ENCODE measurements at regions not wholly inside any gene's neighbourhood (a gene's known extent, or its start where the extent isn't known, plus 50 kb on each side); places are given as distances from the start of the nearest gene placed in this dataset.

DNA sequence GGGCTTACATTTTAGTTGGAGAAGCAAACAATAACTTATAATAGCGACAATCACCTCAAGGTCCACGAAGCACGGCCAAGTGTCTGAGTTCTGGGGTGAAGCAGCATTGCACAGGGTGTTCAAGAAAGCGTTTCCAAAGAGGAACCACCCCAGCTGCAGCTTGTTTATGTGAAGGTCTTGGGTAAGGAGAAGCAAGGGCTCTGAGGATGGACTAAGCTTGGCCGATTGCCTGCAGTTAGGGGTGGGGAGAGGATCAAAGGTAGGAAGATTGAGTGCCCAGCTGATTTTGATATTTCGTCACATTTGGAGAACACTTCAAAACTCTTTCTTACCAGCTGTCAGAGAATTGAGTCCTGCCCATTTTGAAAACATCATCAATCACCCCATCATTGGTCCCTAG lies 321.6 kb upstream of the DNAJC19 start:
- no peak for DNase-seq
- Histone ChIP-seq H3K4me1 (no peaks in the 10 kb centered on the region), H3K4me3 (no peak overlapping the region), H3K27me3 (ENCODE audit: low read depth) (no peaks in the 10 kb centered on the region), H3K27ac (no peak overlapping the region), H3K9me3 (no peaks in the 10 kb centered on the region), H3K36me3 (no peaks in the 10 kb centered on the region)
- TF ChIP-seq, protein P1, sequence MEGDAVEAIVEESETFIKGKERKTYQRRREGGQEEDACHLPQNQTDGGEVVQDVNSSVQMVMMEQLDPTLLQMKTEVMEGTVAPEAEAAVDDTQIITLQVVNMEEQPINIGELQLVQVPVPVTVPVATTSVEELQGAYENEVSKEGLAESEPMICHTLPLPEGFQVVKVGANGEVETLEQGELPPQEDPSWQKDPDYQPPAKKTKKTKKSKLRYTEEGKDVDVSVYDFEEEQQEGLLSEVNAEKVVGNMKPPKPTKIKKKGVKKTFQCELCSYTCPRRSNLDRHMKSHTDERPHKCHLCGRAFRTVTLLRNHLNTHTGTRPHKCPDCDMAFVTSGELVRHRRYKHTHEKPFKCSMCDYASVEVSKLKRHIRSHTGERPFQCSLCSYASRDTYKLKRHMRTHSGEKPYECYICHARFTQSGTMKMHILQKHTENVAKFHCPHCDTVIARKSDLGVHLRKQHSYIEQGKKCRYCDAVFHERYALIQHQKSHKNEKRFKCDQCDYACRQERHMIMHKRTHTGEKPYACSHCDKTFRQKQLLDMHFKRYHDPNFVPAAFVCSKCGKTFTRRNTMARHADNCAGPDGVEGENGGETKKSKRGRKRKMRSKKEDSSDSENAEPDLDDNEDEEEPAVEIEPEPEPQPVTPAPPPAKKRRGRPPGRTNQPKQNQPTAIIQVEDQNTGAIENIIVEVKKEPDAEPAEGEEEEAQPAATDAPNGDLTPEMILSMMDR (IDR thresholded peaks at IDR 0.05), result no peak
- intact Hi-C loops (cut with DNase I), result no loop called here
- no peak for ATAC-seq

DNA sequence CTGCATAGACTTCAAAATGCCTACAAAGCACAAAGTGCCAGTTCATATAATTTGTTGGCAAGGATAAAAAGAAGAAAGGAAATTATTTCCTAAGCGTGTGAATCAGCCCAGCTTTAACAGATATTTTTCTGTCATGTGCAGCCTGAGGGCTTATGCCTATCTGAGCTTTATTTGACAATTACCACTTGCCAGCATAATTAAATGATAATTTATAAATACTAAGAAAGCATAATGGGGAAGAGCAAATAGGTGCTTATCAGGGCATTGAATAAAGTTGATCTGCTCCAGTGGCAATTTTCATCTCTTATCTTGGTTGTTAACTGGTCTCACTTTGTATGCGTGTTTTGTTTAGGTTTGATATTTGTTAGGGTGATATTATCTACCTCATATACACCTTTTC lies 313.4 kb upstream of the DNAJC19 start:
- H3K9me3 ChIP-seq, result no peaks in the 10 kb centered on the region
- ATAC-seq (no peak), DNase-seq (no peak)
- no peak overlapping the region for H3K27ac ChIP-seq
- no peak overlapping the region for H3K4me3 ChIP-seq
- no peaks in the 10 kb centered on the region for H3K36me3 ChIP-seq
- H3K4me1 ChIP-seq, result no peaks in the 10 kb centered on the region
- no peaks in the 10 kb centered on the region for H3K27me3 ChIP-seq (ENCODE audit: low read depth)
- TF ChIP-seq, protein P1 (IDR thresholded peaks at IDR 0.05), result no peak
- intact Hi-C loops (cut with DNase I), result no loop called here

DNA sequence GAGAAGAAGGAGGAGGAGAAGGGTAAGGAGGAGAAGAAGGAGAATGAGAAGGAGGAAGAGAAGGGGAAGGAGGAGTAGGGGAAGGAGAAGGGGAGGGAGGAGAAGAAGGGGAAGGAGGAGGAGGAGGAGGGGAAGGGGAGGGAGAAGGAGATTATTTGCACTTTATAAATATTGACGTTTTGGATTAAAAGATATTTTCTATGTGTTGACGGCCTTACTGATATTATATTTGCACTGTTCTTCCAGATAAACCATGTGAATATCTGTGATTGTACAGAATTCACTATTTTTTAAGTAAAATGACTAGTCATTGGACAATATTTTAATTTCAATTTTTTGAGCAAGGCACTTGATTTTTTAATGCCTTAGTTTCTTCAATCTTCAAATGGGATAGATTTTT lies 310.5 kb upstream of the DNAJC19 start:
- no peak overlapping the region for H3K4me3 ChIP-seq
- no peak overlapping the region for H3K27ac ChIP-seq
- no peaks in the 10 kb centered on the region for H3K36me3 ChIP-seq
- intact Hi-C loops (cut with DNase I), result no loop called here
- ATAC-seq, result no peak
- TF ChIP-seq, protein P1 (IDR thresholded peaks at IDR 0.05), result no peak
- H3K27me3 ChIP-seq (ENCODE audit: low read depth), result no peaks in the 10 kb centered on the region
- DNase-seq, result no peak
- no peaks in the 10 kb centered on the region for H3K4me1 ChIP-seq
- H3K9me3 ChIP-seq, result no peaks in the 10 kb centered on the region

DNA sequence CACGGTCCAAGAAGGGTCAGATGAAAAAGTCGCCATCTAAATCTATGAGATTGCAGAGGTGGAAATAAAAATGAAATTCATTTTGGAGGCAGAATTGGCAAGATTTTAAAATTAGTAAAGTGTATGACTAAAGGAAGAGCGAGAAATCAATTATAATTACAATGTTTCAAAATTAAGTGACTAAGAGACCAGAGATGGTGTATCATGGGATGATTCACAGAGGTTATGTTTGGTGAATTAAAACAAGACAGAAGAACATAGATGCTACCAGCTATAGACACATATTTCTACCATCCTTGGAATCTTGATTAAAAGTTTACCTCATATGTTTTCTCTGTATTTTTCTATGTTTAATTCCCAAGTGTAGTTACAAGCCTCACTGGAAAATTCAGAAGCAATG lies 308.9 kb upstream of the DNAJC19 start:
- Histone ChIP-seq H3K4me3 (no peak overlapping the region), H3K4me1 (no peaks in the 10 kb centered on the region), H3K27ac (no peak overlapping the region), H3K9me3 (no peaks in the 10 kb centered on the region), H3K27me3 (ENCODE audit: low read depth) (no peaks in the 10 kb centered on the region), H3K36me3 (no peaks in the 10 kb centered on the region)
- DNase-seq (no peak), ATAC-seq (no peak)
- intact Hi-C loops (cut with DNase I), result no loop called here
- TF ChIP-seq, protein P1 (IDR thresholded peaks at IDR 0.05), result no peak

DNA sequence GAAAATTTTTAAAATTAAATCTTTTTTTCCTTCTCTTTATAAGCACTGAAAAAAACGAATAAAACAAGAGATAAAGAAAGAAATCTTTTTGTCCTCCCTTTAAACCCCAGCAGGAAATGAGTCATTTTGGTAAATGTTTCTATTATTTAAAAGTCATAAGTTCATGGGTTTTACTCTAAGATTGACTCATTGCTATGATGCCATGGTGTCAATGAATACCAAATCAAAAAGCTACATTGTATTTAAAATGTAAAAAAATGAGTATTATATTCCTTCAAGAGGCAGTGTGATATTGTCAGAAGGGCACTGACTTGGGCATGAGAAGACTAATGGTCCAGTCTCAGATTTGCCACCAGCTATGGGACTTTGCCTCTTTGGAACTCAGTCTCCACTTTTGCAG lies 303.4 kb upstream of the DNAJC19 start:
- Histone ChIP-seq H3K4me1 (no peaks in the 10 kb centered on the region), H3K9me3 (no peaks in the 10 kb centered on the region), H3K4me3 (no peak overlapping the region), H3K36me3 (no peaks in the 10 kb centered on the region), H3K27ac (no peak overlapping the region), H3K27me3 (ENCODE audit: low read depth) (no peaks in the 10 kb centered on the region)
- no peak for DNase-seq
- ATAC-seq, result no peak
- TF ChIP-seq, protein P1 (IDR thresholded peaks at IDR 0.05), result no peak
- intact Hi-C loops (cut with DNase I), result no loop called here

DNA sequence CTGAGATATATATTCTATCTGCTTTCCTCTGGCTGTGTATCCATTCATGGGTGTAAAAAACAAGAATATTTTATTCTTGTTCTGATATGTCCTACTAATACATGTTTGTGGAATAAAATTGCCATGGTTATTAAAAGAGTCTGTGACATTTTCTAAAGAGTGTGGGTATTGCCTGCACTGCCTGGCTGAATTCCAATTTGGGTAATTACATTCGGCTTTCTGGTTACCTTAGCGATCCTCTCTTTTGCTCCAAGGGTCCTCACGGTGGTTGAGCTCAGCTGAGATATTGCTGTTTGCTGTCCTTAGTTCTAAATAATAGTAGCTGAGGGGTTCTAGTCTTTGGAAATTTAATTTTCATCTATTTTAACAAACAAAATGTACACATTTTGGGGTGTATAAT lies 301.4 kb upstream of the DNAJC19 start:
- Histone ChIP-seq H3K4me1 (no peaks in the 10 kb centered on the region), H3K27ac (no peak overlapping the region), H3K27me3 (ENCODE audit: low read depth) (no peaks in the 10 kb centered on the region), H3K4me3 (no peak overlapping the region), H3K36me3 (no peaks in the 10 kb centered on the region), H3K9me3 (no peaks in the 10 kb centered on the region)
- intact Hi-C loops (cut with DNase I), result no loop called here
- TF ChIP-seq, protein P1 (IDR thresholded peaks at IDR 0.05), result no peak
- DNase-seq (no peak), ATAC-seq (no peak)
